ENCODE measurements at regions not wholly inside any gene's neighbourhood (a gene's known extent, or its start where the extent isn't known, plus 50 kb on each side); places are given as distances from the start of the nearest gene placed in this dataset.

DNA sequence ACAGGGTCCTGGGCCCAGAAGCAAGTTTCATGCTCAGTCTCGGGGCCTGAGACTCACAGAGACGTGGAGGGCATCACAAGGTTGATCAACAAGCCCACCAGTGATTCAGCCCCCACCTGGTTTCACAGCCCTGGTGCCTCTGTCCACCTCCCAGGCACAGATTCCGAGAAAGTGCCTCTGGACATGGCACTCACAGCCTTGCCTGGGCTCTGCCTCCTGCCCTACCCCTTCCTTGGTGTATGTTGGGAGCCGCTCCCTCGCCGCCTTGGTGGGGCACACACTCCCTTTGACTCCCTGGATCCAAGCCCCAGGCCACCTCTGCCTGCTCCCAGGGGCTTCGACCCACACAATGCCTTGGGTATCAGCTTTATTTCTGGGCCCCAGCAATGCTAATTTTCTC is 200.8 kb upstream of the PPP2R2D start:
- TF ChIP-seq, protein P1, sequence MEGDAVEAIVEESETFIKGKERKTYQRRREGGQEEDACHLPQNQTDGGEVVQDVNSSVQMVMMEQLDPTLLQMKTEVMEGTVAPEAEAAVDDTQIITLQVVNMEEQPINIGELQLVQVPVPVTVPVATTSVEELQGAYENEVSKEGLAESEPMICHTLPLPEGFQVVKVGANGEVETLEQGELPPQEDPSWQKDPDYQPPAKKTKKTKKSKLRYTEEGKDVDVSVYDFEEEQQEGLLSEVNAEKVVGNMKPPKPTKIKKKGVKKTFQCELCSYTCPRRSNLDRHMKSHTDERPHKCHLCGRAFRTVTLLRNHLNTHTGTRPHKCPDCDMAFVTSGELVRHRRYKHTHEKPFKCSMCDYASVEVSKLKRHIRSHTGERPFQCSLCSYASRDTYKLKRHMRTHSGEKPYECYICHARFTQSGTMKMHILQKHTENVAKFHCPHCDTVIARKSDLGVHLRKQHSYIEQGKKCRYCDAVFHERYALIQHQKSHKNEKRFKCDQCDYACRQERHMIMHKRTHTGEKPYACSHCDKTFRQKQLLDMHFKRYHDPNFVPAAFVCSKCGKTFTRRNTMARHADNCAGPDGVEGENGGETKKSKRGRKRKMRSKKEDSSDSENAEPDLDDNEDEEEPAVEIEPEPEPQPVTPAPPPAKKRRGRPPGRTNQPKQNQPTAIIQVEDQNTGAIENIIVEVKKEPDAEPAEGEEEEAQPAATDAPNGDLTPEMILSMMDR (IDR thresholded peaks at IDR 0.05; ENCODE audit: low read depth, low read length) = no peak
- TF ChIP-seq POLR2A (IDR thresholded peaks at IDR 0.05; ENCODE audit: extremely low read depth, insufficient read length) (no peak), MYC (IDR thresholded peaks at IDR 0.05; ENCODE audit: low read depth, low read length) (no peak)
- TF ChIP-seq, protein P2, sequence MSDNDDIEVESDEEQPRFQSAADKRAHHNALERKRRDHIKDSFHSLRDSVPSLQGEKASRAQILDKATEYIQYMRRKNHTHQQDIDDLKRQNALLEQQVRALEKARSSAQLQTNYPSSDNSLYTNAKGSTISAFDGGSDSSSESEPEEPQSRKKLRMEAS (IDR thresholded peaks at IDR 0.05; ENCODE audit: low read depth, low read length) = no peak

All from NB4 (cell line).